ENCODE measurements at regions not wholly inside any gene's neighbourhood (a gene's known extent, or its start where the extent isn't known, plus 50 kb on each side); places are given as distances from the start of the nearest gene placed in this dataset.
A peak's percentile ranks its signal among the peaks of the same experiment; 100 is the strongest.

GRCh38 chr14:76708771-76709170 is 52.5 kb upstream of the VASH1 start:
- no peak for TF ChIP-seq POLR2AphosphoS5 (IDR thresholded peaks at IDR 0.05)
- TF ChIP-seq EP300 (IDR thresholded peaks at IDR 0.05): no peak
- no peak for TF ChIP-seq CTCF (IDR thresholded peaks at IDR 0.05)
- Histone ChIP-seq H3K27me3 (peaks cover 0 to 11% (median 0%) of the 10 kb centered on the region in 3 donors), H3K36me3 (no peaks in the 10 kb centered on the region), H3K27ac (no peak overlapping the region), H3K9me3 (no peaks in the 10 kb centered on the region), H3K4me3 (no peak overlapping the region), H3K4me1 (peaks cover 0 to 5% (median 0%) of the 10 kb centered on the region in 4 donors)
- DNase-seq: no peak
- 81 to 86% (median 82%) methylated on average over 8 of the region's 8 CpGs for WGBS, 5 donors
- intact Hi-C loops (cut with DNase I; ENCODE audit: low total_unique reads): no loop called here

GRCh38 chr14:76710056-76711010 is 50.9 kb upstream of the VASH1 start:
- WGBS, 5 donors: 30 to 32% (median 32%) methylated on average over 13 of the region's 13 CpGs
- TF ChIP-seq CTCF (IDR thresholded peaks at IDR 0.05): peak in 5 of 7 experiments; percentile 56 to 78 (median 67)
- TF ChIP-seq EP300 (IDR thresholded peaks at IDR 0.05): no peak
- no peak for TF ChIP-seq POLR2AphosphoS5 (IDR thresholded peaks at IDR 0.05)
- no peak for TF ChIP-seq POLR2A (IDR thresholded peaks at IDR 0.05)
- intact Hi-C loops (cut with DNase I; ENCODE audit: low total_unique reads): no loop called here

More at GRCh38 chr14:76710056-76711010, 50.9 kb upstream of the VASH1 start:
- H3K36me3 ChIP-seq: no peaks in the 10 kb centered on the region
- H3K4me3 ChIP-seq: no peak overlapping the region
- H3K9me3 ChIP-seq: no peaks in the 10 kb centered on the region
- no peak overlapping the region for H3K27ac ChIP-seq
- DNase-seq: peak in 1 of 2 donors; percentile 76
- H3K27me3 ChIP-seq: peaks cover 0 to 13% (median 0%) of the 10 kb centered on the region in 3 donors
- peaks cover 0 to 5% (median 0%) of the 10 kb centered on the region in 4 donors for H3K4me1 ChIP-seq
